GM18519 (cell line): ENCODE measurements at regions not wholly inside any gene's neighbourhood (a gene's known extent, or its start where the extent isn't known, plus 50 kb on each side); places are given as distances from the start of the nearest gene placed in this dataset.

Experiments used
- ATAC-seq: cut with Tn5 transposase; IDR thresholded peaks from one replicate; pipeline ENCODE4 v1.9.1; 2021; ENCODE audit warnings: mild to moderate bottlenecking, moderate library complexity; ENCODE audit not compliant: unreplicated experiment, low FRiP score

- ATAC-seq = no peak
These were observed 458.1 kb downstream of the TBL1XR1 start for GRCh38 chr3:176739159-176739558.

- ATAC-seq = no peak
These were observed 459.7 kb downstream of the TBL1XR1 start for GRCh38 chr3:176737480-176738110.

GRCh38 chr3:176734146-176734545, 463.1 kb downstream of the TBL1XR1 start:
- no peak for ATAC-seq

GRCh38 chr3:176724394-176724759, 472.9 kb downstream of the TBL1XR1 start:
- ATAC-seq = no peak

- ATAC-seq = no peak
These were observed 473.4 kb downstream of the TBL1XR1 start for GRCh38 chr3:176723758-176724393.

- no peak for ATAC-seq
These were observed 483.2 kb downstream of the TBL1XR1 start for GRCh38 chr3:176714034-176714433.

- ATAC-seq = no peak
These were observed 485.1 kb downstream of the TBL1XR1 start for GRCh38 chr3:176712191-176712590.

GRCh38 chr3:176699288-176699687, 498.0 kb downstream of the TBL1XR1 start:
- no peak for ATAC-seq

GRCh38 chr3:176697284-176697889, 499.9 kb downstream of the TBL1XR1 start:
- ATAC-seq = no peak

GRCh38 chr3:176696816-176697215, 500.5 kb downstream of the TBL1XR1 start:
- no peak for ATAC-seq

- ATAC-seq = no peak
These were observed 504.1 kb downstream of the TBL1XR1 start for GRCh38 chr3:176692966-176693785.

- ATAC-seq = no peak
These were observed 504.9 kb downstream of the TBL1XR1 start for GRCh38 chr3:176692199-176692965.

- no peak for ATAC-seq
These were observed 507.0 kb downstream of the TBL1XR1 start for GRCh38 chr3:176690083-176690869.

- ATAC-seq = no peak
These were observed 509.5 kb downstream of the TBL1XR1 start for GRCh38 chr3:176687754-176688153.

GRCh38 chr3:176683382-176683781, 513.9 kb downstream of the TBL1XR1 start:
- no peak for ATAC-seq

GRCh38 chr3:176663837-176664831, 533.1 kb downstream of the TBL1XR1 start:
- no peak for ATAC-seq

GRCh38 chr3:176663387-176663786, 533.9 kb downstream of the TBL1XR1 start:
- ATAC-seq = no peak

- no peak for ATAC-seq
These were observed 535.8 kb downstream of the TBL1XR1 start for GRCh38 chr3:176661432-176661964.
